ENCODE measurements at regions not wholly inside any gene's neighbourhood (a gene's known extent, or its start where the extent isn't known, plus 50 kb on each side); places are given as distances from the start of the nearest gene placed in this dataset.
"Not testable (repeated sequence)": the region's sequence is repeated elsewhere in the genome, so short reads cannot be mapped to it uniquely, and the experiment has no call there.

DNA sequence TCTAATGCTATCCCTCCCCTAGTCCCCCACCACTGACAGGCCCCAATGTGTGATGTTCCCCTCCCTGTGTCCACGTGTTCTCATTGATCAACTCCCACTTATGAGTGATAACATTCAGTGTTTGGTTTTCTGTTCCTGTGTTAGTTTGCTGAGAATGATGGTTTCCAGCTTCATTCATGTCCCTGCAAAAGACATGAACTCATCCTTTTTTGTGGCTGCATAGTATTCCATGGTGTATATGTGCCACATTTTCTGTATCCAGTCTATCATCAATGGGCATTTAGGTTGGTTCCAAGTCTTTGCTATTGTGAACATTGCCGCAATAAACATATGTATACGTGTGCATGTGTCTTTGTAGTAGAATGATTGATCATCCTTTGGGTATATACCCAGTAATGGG lies 153.1 kb downstream of the OR13H1 start:
- not testable (repeated sequence) for DNase-seq (ENCODE audit: low spot score); FAIRE-seq

DNA sequence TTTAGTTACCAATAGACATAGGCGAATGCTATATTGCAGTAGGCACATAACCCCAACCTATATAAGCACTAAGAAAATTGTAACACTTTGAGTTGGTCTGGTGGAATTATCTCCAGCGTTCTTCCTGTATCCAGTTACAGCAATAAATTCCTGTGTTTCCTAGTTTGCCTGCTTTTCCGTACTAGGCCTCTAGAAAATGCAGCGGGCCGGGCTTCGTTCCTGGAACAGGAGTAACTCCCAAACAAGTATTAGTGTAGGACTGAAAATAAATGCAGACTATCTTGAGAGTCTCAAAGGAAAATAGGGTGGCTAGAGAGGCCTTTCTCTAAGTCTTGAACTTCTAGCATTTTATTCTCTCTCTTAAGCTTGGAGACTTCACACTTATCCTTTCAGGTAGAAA lies 159.8 kb downstream of the OR13H1 start:
- no peak for FAIRE-seq

DNA sequence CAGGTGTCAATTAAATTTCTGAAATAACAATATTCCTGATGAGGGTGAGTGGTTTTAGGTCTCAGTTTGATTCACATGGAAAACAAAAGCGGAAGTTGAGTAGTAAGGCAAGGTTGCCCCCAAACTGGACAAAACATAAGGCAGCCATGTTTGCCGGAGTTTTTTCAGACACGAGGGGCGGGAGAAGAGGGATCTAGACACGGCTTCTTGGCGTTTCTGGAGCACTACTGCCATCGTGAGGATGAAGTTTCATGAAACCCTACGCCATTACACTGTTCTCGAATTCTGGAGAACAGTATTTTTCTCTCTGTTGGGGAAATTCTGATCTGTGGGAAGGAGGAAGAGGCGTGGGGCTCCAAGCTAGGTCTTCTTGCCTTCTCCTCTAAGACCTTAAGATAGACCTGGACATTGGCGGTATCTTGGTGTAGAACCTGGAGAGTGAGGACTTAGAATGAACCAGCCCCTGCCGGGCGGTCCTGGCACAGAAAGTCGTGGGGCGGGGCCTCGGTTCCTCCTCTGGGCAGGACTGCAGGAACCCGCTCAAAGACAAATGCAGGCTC lies 160.3 kb downstream of the OR13H1 start:
- no peak for DNase-seq (ENCODE audit: low spot score)
- FAIRE-seq: no peak

More for the DNA sequence above, 159.8 kb downstream of the OR13H1 start:
- DNase-seq (ENCODE audit: low spot score): no peak

DNA sequence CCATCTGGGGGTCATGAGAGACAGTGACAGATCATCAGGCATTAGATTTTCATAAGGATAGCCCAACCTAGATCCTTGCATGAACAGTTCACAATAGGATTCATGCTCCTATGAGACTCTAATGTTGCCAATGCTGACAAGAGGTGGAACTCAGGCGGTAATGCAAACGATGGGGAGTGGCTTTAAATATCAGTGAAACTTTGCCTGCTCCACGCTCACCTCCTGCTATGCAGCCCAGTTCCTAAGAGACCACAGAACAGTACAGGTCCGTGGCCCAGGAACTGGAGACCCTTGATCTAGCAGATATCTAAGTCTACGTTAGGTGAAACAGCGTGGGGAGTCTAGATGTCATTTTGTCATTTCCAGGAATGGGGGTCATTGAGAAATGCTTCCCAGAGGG lies 165.7 kb downstream of the OR13H1 start:
- no peak for FAIRE-seq
- no peak for DNase-seq (ENCODE audit: low spot score)

DNA sequence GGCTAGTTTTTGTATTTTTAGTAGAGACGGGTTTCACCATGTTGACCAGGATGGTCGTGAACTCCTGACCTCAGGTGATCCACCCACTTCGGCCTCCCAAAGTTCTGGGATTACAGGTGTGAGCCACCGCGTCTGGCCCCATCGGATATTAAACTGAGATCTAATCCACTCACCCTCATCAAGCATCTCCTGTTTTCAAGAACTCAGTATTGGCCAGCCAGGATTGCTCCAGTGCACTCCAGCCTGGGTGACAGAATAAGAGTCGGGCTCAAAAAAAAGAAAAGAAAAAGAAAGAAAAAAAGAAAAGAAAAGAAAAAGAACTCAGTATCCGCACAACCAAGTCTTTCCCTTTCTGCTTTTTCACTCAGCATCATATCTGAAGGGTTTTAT lies 167.6 kb downstream of the OR13H1 start:
- no peak for DNase-seq (ENCODE audit: low spot score)
- FAIRE-seq: no peak

DNA sequence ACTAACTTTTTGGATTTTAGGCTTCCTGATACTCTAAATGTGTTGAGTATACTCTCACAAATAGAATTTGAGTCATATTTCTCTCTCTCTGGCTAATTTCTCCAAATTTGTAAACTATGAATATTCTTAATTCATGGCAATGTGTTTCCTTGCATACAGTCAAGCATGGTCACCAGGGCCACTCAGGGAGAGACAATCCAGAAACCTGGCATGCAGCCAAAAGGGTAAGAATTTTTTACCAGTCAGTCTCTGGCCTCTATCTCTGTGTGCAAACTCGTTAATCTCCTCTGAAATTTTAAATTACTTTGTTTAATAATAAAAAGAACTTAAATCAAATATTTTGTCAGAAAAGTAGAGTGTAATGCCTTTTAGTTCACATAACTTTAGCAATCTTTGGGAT lies 179.8 kb downstream of the OR13H1 start:
- DNase-seq (ENCODE audit: low spot score) (no peak), FAIRE-seq (no peak)

DNA sequence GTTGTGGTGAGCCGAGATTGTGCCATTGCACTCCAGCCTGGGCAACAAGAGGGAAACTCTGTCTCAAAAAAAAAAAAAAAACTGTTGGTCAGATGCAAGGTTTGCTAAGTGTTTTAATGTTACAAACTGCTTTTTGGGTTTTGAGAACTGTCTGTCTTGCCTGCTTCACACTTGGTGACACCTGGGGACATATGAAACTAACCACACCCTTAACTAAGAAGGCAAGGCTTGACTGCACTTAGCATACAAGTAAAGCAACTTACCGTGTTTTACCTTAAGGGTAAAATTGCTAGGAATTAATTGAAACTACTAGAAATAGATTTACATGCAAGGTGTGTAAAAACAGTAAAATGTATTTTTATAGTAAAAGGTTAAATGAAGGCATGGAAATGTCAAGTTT lies 180.4 kb downstream of the OR13H1 start:
- DNase-seq (ENCODE audit: low spot score) (no peak), FAIRE-seq (no peak)

DNA sequence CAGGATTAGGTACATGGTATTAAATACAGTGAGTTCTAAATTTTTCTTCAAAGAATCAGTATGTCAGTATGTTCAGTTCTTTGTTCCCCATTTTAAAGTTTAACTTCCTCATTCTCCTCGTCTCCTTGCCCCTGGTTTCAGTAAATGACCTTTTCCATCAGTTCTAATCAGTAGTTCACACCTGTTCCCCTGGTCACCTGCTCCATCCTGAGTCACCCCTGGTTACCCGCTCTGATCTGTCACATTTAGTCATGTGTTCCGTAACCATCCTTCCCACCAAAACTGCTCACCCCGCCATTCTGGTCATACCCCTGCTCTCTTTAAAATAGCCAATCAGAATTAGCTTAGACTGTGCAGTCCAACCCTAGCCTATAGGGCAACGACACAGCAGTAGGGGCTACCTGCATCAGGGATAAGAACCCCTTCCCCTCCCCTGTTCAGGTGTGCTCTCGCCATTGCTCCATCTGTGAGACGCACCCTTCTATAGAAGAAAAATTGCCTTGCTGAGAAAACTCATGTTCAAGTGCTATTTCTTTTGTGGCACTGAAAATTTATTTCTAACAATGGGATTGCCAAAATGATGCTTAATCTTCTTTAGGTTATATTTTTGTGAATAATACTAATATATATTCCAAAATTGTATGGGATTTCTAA lies 181.3 kb downstream of the OR13H1 start:
- DNase-seq (ENCODE audit: low spot score): no peak

DNA sequence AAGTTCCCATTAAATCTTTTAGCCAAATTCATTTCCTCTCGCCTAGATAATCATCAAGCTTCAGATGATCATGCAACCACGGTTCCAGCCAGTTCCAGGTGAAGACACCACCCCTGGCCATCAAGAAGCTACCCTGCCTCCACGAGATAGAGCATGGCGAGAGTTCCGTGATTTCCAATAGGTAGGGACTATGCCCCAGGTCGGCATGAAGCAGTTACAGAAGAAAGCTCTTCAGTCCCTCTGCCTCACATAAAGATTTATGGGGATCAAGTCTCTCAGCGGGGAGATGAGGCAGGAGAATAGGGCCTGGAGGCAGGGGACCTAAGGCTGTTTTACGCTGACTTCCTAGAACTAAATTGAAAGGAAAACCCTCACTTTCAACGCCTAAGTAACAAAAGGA lies 183.9 kb downstream of the OR13H1 start:
- DNase-seq (ENCODE audit: low spot score): no peak
- no peak for FAIRE-seq

More for the DNA sequence above, 181.3 kb downstream of the OR13H1 start:
- no peak for FAIRE-seq

DNA sequence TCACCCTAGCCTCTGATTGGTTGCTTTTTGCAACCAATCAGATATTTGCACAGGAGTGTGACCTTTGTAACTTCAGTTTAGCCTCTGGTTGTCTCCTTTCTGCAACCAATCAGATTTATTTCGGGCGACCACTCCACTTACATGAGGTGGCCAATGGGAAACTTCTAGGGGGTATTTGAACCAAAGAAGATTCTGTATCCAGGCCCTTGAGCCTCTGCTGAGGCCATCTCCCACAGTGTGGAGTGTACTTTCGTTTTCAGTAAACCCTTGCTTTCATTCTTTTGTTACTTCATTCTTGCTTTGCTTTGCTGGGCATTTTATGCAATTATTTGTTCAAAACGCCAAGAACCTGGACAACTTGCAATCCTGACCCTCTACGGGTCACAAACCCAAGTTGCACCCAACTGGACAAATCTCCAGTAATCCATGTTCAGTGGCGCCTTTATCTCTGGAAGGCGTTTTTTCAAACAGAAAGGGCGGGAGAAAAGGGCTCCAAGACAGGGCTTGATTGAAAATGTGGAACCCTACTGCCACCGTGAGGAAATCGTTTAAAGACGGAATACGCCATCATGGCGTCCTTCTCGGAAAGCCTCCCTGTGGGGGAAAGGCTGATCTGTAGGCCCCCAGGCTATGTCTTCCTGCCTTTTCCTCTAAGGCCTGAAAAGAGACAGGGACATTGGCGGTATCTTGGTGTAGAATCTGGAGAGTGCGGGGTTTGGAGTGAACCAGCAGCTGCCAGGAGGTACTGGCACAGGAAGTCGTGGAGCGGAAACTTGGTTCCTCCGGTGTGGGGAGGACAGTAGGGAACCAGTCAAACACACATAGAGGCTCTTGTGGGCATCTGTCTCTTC lies 184.6 kb downstream of the OR13H1 start:
- no peak for FAIRE-seq
- DNase-seq (ENCODE audit: low spot score): no peak

DNA sequence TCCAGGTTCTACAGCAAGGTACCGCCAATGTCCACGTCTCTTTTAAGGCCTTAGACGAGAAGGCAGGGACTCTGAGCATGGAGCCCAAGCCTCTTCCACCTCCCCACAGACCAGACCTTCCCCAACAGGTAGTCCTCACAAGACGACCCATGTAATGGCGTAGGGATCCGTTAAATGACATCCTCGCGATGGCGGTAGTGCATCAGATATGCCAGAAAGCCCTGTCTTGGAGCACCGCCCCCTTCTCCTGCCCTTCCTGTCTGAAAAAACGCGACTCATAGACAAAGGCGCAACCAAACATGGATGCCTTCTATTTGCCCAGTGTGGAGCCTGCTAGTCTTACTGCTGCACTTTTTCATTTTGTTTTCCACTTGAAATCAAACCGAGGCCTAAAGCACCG lies 185.4 kb downstream of the OR13H1 start:
- no peak for DNase-seq (ENCODE audit: low spot score)
- FAIRE-seq: no peak

DNA sequence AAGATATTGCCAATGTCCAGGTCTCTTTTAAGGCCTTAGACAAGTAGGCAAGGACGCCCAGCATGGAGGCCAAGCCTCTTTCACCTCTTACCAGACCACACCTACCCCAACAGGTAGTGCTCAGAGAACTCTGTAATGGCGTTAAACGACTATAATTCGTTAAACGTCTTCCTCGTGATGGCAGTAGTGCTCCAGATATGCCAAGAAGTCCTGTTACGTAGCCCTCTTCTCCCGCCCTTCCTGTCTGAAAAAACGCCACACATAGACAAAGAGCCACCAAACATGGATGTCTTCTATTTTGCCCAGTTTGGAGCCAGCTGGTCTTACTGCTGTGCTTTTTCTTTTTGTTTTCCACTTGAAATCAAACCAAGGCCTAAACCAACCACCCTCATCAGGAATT lies 190.7 kb downstream of the OR13H1 start:
- FAIRE-seq (no peak), DNase-seq (ENCODE audit: low spot score) (no peak)

DNA sequence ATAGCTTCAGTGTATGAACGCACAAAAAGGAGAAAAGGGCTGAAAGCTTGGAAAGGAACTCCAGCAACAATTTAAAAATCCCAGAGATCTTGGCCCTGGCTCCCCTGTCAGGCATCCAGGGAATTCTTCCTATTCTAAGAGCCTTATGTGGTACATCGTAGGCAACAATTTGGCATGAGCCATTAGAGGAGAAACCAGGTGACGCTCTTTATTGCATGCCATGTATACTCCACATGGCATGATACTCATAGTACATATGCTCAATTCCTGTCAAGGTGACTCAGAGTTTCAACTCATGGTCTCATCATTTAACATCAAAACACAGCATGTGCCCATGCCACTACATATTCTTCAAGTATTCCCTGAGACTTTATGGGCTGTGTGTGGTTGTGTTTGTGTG lies 191.3 kb downstream of the OR13H1 start:
- no peak for FAIRE-seq

DNA sequence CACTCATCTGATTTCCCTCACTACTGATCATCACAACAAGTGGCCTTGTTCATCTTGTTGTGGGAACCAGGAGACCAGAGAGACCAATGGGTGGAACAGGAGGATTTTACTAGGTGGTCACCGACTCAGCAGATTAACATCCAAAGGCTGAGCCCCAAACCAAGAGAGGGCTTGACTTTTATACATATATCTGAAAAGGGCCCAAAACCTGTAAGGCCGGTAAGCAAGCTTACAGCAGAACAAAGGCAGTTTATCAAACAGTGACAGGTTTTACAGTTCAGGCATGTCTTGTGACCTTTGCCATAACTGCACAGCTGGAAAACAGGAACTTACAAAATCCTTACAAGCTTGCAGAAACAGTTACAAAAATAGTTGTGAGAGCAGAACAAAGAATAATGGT lies 195.9 kb downstream of the OR13H1 start:
- FAIRE-seq: no peak
- no peak for DNase-seq (ENCODE audit: low spot score)

More for the DNA sequence above, 191.3 kb downstream of the OR13H1 start:
- DNase-seq (ENCODE audit: low spot score): no peak

DNA sequence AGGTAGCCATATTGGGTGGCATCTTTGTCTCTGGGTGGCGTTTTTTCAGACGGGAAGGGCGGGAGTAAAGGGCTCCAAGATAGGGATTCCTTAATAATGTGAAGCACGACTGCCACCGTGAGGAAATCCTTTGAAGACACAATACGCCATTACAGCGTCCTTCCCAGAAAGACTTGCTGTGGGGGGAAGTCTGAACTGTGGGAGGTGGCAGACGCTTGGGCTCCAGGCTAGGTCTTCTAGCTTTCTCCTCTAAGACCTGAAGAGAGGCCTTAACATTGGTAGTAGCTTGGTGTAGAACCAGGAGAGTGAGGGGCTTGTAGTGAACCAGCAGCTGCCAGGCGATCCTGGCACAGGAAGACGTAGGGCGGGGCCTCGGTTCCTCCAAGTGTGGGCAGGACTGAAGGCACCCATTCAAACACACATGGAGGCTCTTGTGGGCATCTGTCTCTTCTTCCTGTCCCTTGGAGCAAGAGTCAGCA lies 197.3 kb downstream of the OR13H1 start:
- DNase-seq (ENCODE audit: low spot score): no peak
- FAIRE-seq: no peak

DNA sequence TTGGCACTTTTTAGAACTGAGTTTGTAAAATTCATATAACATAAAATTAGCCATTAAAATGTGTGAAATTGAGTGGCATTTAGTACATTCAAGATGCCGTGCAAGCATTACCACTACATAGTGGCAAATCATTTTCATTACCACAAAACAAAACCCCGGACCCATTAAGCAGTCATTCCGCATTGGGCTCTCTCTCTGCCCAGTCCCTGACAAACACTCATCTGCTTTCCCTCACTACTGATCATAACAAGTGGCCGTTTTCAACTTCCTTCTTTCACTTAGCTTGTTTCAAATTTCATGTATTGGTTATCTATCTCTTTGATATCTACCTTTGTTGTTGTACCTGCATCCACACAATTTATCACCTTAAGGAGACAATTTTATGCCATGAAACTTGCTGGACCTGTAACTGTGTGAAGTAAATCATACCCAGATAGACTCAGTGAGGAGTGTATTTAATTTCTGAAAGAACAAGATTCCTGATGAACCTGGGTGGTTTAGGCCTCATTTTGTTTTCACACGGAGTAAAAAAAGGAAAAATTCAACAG lies 202.1 kb downstream of the OR13H1 start:
- FAIRE-seq (no peak), DNase-seq (ENCODE audit: low spot score) (no peak)

DNA sequence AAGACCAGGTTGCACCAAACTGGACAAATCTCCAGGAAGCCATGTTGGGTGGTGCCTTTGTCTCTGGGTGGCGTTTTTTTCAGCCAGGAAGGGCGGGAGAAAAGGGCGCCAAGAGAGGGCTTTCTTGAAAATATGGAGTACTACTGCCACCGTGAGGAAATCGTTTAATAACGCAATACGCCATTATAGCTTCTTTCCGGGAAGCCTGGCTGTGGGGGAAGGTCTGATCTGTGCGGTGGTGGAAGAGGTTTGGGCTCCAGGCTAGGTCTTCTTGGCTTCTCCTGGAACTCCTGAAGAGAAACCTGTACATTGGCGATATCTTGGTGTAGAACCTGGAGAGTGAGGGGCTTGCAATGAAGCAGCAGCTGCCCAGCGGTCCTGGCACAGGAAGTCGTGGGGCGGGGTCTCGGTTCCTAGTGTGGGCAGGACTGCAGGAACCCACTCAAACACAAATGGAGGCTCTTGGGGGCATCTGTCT lies 202.7 kb downstream of the OR13H1 start:
- peak; percentile 18 for DNase-seq (ENCODE audit: low spot score)
- FAIRE-seq: no peak

DNA sequence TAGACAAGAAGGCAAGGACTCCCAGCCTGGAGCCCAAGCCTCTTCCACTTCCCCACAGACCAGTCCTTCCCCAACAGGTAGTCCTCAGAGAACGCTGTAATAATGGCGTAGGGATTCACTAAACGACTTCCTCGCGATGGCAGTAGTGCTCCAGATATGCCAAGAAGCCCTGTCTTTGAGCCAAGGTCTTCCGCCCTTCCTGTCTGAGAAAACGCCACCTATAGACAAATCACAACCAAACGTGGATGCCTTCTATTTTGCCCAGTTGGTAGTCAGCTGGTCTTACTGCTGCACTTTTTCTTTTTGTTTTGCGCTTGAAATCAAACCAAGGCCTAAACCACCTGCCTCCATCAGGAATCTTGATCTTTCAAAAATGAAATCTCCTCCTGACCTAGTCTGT lies 203.3 kb downstream of the OR13H1 start:
- no peak for FAIRE-seq
- DNase-seq (ENCODE audit: low spot score): no peak

DNA sequence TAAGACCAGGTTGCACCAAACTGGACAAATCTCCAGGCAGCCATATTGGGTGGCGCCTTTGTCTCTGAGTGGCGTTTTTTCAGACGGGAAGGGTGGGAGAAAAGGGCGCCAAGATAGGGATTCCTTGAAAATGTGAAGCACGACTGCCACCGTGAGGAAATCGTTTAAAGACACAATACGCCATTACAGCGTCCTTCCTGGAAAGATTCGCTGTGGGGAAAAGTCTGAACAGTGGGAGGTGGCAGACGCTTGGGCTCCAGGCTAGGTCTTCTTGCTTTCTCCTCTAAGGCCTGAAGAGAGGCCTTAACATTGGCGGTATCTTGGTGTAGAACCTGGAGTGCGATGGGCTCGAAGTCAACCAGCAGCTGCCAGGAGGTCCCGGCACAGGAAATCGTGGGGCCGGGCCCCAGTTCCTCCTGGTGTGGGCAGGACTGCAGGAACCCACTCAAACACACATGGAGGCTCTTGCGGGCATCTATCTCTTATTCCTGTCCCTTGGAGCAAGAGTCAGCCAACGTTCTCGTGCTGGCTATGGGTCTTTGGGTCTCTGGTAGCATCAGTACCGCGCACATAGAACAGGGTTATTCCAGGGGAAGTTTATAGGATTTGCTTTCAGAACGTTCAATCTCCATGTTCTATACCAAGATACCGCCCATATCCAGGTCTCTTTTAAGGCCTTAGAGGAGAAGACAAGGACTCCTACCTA lies 208.8 kb downstream of the OR13H1 start:
- FAIRE-seq (no peak), DNase-seq (ENCODE audit: low spot score) (no peak)

DNA sequence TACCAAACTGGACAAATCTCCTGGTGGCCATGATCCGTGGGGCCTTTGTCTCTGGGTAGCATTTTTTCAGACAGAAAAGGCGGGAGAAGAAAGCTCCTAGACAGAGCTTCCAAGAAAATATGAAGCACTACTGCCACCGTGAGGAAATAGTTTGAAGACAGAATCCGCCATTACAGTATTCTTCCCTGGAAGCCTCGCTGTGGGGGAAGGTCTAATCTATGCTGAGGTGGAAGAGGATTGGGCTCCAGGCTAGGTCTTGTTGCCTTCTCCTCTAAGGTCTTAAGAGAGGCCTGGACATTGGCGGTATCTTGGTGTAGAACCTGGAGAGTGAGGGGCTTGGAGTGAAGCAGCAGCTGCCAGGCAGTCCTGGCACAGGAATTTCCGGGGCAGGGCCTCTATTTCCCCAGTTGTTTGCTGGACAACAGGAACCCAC lies 218.9 kb downstream of the OR13H1 start:
- FAIRE-seq: no peak

DNA sequence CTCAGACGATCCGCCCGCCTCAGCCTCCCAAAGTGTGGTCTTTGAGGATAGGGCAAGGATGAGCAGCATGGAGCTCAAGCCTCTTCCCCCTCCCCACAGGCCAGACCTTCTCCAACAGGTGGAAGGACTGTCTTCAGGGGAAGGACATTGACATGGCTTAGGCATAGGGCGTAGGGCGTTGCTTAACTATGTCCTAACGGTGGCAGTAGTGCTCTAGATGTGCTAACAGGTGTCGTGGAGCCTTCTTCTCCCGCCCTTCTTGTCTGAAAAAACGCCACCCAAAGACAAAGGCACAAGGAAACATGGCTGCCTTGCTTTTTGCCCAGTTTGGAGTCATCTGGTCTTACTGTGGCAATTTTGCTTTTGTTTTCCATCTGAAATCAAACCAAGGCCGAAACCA lies 219.8 kb downstream of the OR13H1 start:
- no peak for DNase-seq (ENCODE audit: low spot score)
- FAIRE-seq: no peak

More for the DNA sequence above, 218.9 kb downstream of the OR13H1 start:
- DNase-seq (ENCODE audit: low spot score): peak; percentile 8

Measured in RCC 7860 (cell line).